Caco-2 (cell line): ENCODE measurements at regions not wholly inside any gene's neighbourhood (a gene's known extent, or its start where the extent isn't known, plus 50 kb on each side); places are given as distances from the start of the nearest gene placed in this dataset.

ENCODE experiments used
- BruUV-seq: library from RNA; stranded (reverse); fragments of 400-500 nt; replicated peaks from 2 replicates; lab custom pipeline; 2021; lab: Mats Ljungman, UMichigan
- CTCF ChIA-PET: fragments of 300-600 bp; sonication (Branson Sonifier 250); formaldehyde crosslinking; loops from one replicate; lab custom pipeline; 2022; ENCODE audit warnings: antibody characterized with exemption; lab: Charles Lee
- POLR2A ChIA-PET: fragments of 300-600 bp; sonication (Branson Sonifier 250); formaldehyde crosslinking; loops from one replicate; lab custom pipeline; 2022; ENCODE audit warnings: antibody characterized with exemption; lab: Charles Lee
- DNase-seq, 2 experiments: peaks; one replicate each; pipeline versions ENCODE4 v3.0.0 to v3.0.0-alpha.2; 2020 to 2022
- H3K27me3 ChIP-seq: replicated peaks from 2 replicates; pipeline ENCODE4 v1.6.0; 2011; ENCODE audit warnings: low read length; ENCODE audit not compliant: control insufficient read depth, insufficient read depth
- H3K36me3 ChIP-seq: 2 replicates; pipeline ENCODE4 v1.5.1; 2011; ENCODE audit warnings: low read length; ENCODE audit not compliant: control insufficient read depth, insufficient read depth
- H3K4me1 ChIP-seq: fragments of 250-450 bp; sonication (Bioruptor Pico); 2 replicates; pipeline ENCODE4 v1.5.1; 2020; ENCODE audit warnings: mild to moderate bottlenecking
- H3K4me3 ChIP-seq: 2 replicates; pipeline ENCODE4 v1.5.1; 2011; ENCODE audit warnings: low read depth, mild to moderate bottlenecking, control low read depth, low read length
- H3K9me3 ChIP-seq: fragments of 250-450 bp; sonication (Bioruptor Pico); 2 replicates; pipeline ENCODE4 v1.5.1; 2020; ENCODE audit warnings: mild to moderate bottlenecking, moderate library complexity
- H3K27ac Mint-ChIP-seq: one replicate; pipeline ENCODE4 v1.8.0; 2022; ENCODE audit warnings: mixed read lengths; ENCODE audit not compliant: unreplicated experiment
- H3K27me3 Mint-ChIP-seq: one replicate; pipeline ENCODE4 v1.8.0; 2022; ENCODE audit warnings: mixed read lengths; ENCODE audit not compliant: insufficient read depth, unreplicated experiment
- H3K36me3 Mint-ChIP-seq: one replicate; pipeline ENCODE4 v1.8.0; 2022; ENCODE audit warnings: mild to moderate bottlenecking, mixed read lengths; ENCODE audit not compliant: insufficient read depth, unreplicated experiment
- H3K4me1 Mint-ChIP-seq: one replicate; pipeline ENCODE4 v1.8.0; 2022; ENCODE audit warnings: low read depth, mixed read lengths; ENCODE audit not compliant: unreplicated experiment
- H3K4me3 Mint-ChIP-seq: one replicate; pipeline ENCODE4 v1.8.0; 2022; ENCODE audit warnings: mild to moderate bottlenecking, moderate library complexity, mixed read lengths; ENCODE audit not compliant: unreplicated experiment
- H3K9me3 Mint-ChIP-seq: one replicate; pipeline ENCODE4 v1.8.0; 2022; ENCODE audit warnings: mixed read lengths; ENCODE audit not compliant: unreplicated experiment
- intact Hi-C: fragments of 100-400 bp; cut with micrococcal nuclease; formaldehyde crosslinking; loops from one replicate; pipeline ENCODE4 v1.10.0; 2022; ENCODE audit not compliant: unreplicated experiment
- TF ChIP-seq, protein P1 (sequence below), 2 experiments: fragments of 200-600 bp in 1 of 2; IDR thresholded peaks; 1 replicate in 1 of 2; 2 replicates in 1 of 2; pipeline versions ENCODE4 v1.5.1 to v1.8.0; 2011 to 2022; ENCODE audit warnings: antibody characterized with exemption in 1 of 2, control low read depth in 1 of 2, inconsistent platforms in 1 of 2, low read depth in 1 of 2, low read length in 1 of 2, mild to moderate bottlenecking in 1 of 2, moderate library complexity in 1 of 2; ENCODE audit not compliant: insufficient read depth in 1 of 2, severe bottlenecking in 1 of 2, unreplicated experiment in 1 of 2

DNA sequence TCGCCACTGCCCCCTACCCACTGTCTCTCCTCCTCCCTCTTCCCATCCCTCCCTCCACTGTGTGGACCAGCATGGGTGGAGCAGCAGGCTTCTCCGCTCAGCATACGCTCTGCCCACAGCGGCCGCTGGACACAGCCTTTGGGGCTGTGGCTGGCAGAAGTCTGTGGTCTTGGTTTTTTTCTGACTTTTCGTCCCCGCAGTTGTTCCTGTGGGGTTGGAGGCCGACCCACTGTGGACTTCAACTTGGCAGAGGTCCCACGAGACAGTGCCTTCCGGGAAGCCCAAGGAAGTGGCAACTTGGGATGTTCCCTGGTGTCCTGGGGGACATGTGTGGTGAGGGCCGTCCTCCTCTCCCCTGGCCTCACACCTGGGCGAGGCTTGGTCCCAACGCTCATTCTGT, 162.5 kb upstream of the C1orf174 start:
- DNase-seq, result peak in 1 of 2 experiments; percentile 1
- no peaks in the 10 kb centered on the region for H3K36me3 Mint-ChIP-seq
- no peaks in the 10 kb centered on the region for H3K9me3 Mint-ChIP-seq
- TF ChIP-seq, protein P1, sequence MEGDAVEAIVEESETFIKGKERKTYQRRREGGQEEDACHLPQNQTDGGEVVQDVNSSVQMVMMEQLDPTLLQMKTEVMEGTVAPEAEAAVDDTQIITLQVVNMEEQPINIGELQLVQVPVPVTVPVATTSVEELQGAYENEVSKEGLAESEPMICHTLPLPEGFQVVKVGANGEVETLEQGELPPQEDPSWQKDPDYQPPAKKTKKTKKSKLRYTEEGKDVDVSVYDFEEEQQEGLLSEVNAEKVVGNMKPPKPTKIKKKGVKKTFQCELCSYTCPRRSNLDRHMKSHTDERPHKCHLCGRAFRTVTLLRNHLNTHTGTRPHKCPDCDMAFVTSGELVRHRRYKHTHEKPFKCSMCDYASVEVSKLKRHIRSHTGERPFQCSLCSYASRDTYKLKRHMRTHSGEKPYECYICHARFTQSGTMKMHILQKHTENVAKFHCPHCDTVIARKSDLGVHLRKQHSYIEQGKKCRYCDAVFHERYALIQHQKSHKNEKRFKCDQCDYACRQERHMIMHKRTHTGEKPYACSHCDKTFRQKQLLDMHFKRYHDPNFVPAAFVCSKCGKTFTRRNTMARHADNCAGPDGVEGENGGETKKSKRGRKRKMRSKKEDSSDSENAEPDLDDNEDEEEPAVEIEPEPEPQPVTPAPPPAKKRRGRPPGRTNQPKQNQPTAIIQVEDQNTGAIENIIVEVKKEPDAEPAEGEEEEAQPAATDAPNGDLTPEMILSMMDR (IDR thresholded peaks at IDR 0.05; ENCODE audit: insufficient read depth in 1 of 2, low read depth in 1 of 2, low read length in 1 of 2, severe bottlenecking in 1 of 2, unreplicated experiment in 1 of 2), result no peak
- no peak overlapping the region for H3K4me3 ChIP-seq
- ChIA-PET CTCF (no interaction called here), POLR2A (no interaction called here)
- intact Hi-C loops, result no loop called here
- H3K27me3 ChIP-seq, result no peaks in the 10 kb centered on the region
- H3K36me3 ChIP-seq, result no peaks in the 10 kb centered on the region
- no peaks in the 10 kb centered on the region for H3K9me3 ChIP-seq
- no TSS peak for BruUV-seq
- H3K4me1 ChIP-seq, result no peaks in the 10 kb centered on the region
- no peak overlapping the region for H3K4me3 Mint-ChIP-seq
- H3K27ac Mint-ChIP-seq, result no peak overlapping the region
- H3K27me3 Mint-ChIP-seq, result no peaks in the 10 kb centered on the region
- H3K4me1 Mint-ChIP-seq, result no peaks in the 10 kb centered on the region

DNA sequence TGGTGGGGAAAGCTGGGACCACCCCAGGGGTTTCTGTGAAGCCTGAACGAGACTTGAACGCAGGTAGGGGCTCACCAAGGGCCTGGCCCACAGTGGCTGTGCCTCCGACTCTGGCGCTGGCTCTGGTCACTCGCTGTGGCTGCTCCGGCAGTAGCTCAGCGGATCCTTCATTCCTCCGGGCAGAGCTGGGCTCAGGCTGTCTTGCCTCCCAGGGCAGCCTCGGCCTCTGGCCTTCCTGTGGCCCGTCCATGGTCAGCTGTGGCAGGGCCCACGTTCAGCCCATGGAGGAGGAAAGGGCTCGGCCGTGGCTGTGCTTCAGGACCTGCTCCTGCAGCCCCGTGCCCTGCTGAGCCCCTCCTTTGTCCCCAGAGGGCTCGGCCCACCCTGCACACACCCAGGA, 162.9 kb upstream of the C1orf174 start:
- Histone ChIP-seq H3K9me3 (no peaks in the 10 kb centered on the region), H3K36me3 (no peaks in the 10 kb centered on the region), H3K4me3 (no peak overlapping the region), H3K4me1 (no peaks in the 10 kb centered on the region), H3K27me3 (no peaks in the 10 kb centered on the region)
- BruUV-seq, result no TSS peak
- ChIA-PET POLR2A (no interaction called here), CTCF (no interaction called here)
- H3K27ac Mint-ChIP-seq, result no peak overlapping the region
- H3K9me3 Mint-ChIP-seq, result no peaks in the 10 kb centered on the region
- peak in 1 of 2 experiments; percentile 23 for DNase-seq
- H3K27me3 Mint-ChIP-seq, result no peaks in the 10 kb centered on the region
- TF ChIP-seq, protein P1 (IDR thresholded peaks at IDR 0.05; ENCODE audit: insufficient read depth in 1 of 2, low read depth in 1 of 2, low read length in 1 of 2, severe bottlenecking in 1 of 2, unreplicated experiment in 1 of 2), result no peak
- H3K4me3 Mint-ChIP-seq, result no peak overlapping the region
- no peaks in the 10 kb centered on the region for H3K36me3 Mint-ChIP-seq
- intact Hi-C loops, result no loop called here
- H3K4me1 Mint-ChIP-seq, result no peaks in the 10 kb centered on the region

DNA sequence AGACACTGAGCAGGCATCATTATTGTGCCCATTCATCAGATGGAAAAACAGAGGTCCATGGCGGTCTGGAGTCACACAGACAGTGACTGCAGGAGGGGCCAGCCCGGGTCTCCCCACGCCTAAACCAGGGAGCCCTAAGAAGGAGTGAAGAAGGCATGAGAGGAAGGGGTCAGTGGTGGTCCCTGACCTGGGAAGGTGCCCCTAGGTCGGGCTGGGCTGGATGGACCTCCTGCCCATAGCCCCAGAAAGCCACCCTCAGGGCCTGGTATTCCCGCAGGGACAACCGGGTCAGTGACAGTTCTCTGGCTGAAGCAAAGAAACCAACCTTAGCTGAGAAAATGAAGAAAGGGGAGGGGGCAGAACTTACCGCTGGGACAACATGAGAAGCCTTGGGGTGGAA, 163.4 kb upstream of the C1orf174 start:
- no TSS peak for BruUV-seq
- TF ChIP-seq, protein P1 (IDR thresholded peaks at IDR 0.05; ENCODE audit: insufficient read depth in 1 of 2, low read depth in 1 of 2, low read length in 1 of 2, severe bottlenecking in 1 of 2, unreplicated experiment in 1 of 2), result no peak
- no peaks in the 10 kb centered on the region for H3K4me1 Mint-ChIP-seq
- no peaks in the 10 kb centered on the region for H3K9me3 Mint-ChIP-seq
- Histone ChIP-seq H3K4me1 (no peaks in the 10 kb centered on the region), H3K27me3 (no peaks in the 10 kb centered on the region), H3K9me3 (no peaks in the 10 kb centered on the region), H3K4me3 (no peak overlapping the region), H3K36me3 (no peaks in the 10 kb centered on the region)
- intact Hi-C loops, result no loop called here
- no peaks in the 10 kb centered on the region for H3K36me3 Mint-ChIP-seq
- CTCF ChIA-PET, result no interaction called here
- no peak overlapping the region for H3K27ac Mint-ChIP-seq
- no peaks in the 10 kb centered on the region for H3K27me3 Mint-ChIP-seq
- H3K4me3 Mint-ChIP-seq, result no peak overlapping the region
- DNase-seq, result peak in 1 of 2 experiments; percentile 8
- POLR2A ChIA-PET, result no interaction called here
